HFF-Myc (cell line): ENCODE measurements at regions not wholly inside any gene's neighbourhood (a gene's known extent, or its start where the extent isn't known, plus 50 kb on each side); places are given as distances from the start of the nearest gene placed in this dataset.
"Not testable (repeated sequence)": the region's sequence is repeated elsewhere in the genome, so short reads cannot be mapped to it uniquely, and the experiment has no call there.

Experiments
- DNase-seq: peaks from one replicate; pipeline ENCODE4 v3.0.0-alpha.2; 2011; ENCODE audit warnings: low read depth; ENCODE audit errors: extremely low read depth
- H3K4me3 ChIP-seq: replicated peaks from 2 replicates; pipeline ENCODE4 v1.5.1; 2011; ENCODE audit warnings: low read depth, mild to moderate bottlenecking, control low read depth, low read length
- CTCF ChIP-seq: IDR thresholded peaks from 2 replicates; pipeline ENCODE4 v1.5.1; 2012; ENCODE audit warnings: mild to moderate bottlenecking, low read depth, low read length, control low read depth; ENCODE audit errors: missing control alignments

GRCh38 chr18:11468617-11469016 is 140.8 kb upstream of the SLC35G4 start:
- TF ChIP-seq CTCF: no peak
- no peak overlapping the region for H3K4me3 ChIP-seq
- DNase-seq: peak; percentile 17

- no peak overlapping the region for H3K4me3 ChIP-seq
- no peak for DNase-seq
- no peak for TF ChIP-seq CTCF
Observed at GRCh38 chr18:11468120-11468519, 141.3 kb upstream of the SLC35G4 start.

GRCh38 chr18:11467611-11468010 is 141.8 kb upstream of the SLC35G4 start:
- TF ChIP-seq CTCF: no peak
- DNase-seq: no peak
- H3K4me3 ChIP-seq: no peak overlapping the region

- H3K4me3 ChIP-seq: no peak overlapping the region
- DNase-seq: no peak
- TF ChIP-seq CTCF: no peak
Observed at GRCh38 chr18:11464129-11464528, 145.3 kb upstream of the SLC35G4 start.

GRCh38 chr18:11458447-11458846 is 150.9 kb upstream of the SLC35G4 start:
- no peak for TF ChIP-seq CTCF
- no peak for DNase-seq
- H3K4me3 ChIP-seq: no peak overlapping the region

GRCh38 chr18:11457853-11458252 is 151.5 kb upstream of the SLC35G4 start:
- not testable (repeated sequence) for DNase-seq, H3K4me3 ChIP-seq

- DNase-seq: no peak
- no peak for TF ChIP-seq CTCF
- H3K4me3 ChIP-seq: no peak overlapping the region
Observed at GRCh38 chr18:11454040-11454439, 155.4 kb upstream of the SLC35G4 start.

- not testable (repeated sequence) for DNase-seq, H3K4me3 ChIP-seq
Observed at GRCh38 chr18:11444169-11444568, 165.2 kb upstream of the SLC35G4 start.
